Activated T-cell treated with anti-CD3 and anti-CD28 coated beads, Interleukin-2, amount 50 U/mL, for 1 hour (primary cell): ENCODE measurements at regions not wholly inside any gene's neighbourhood (a gene's known extent, or its start where the extent isn't known, plus 50 kb on each side); places are given as distances from the start of the nearest gene placed in this dataset.

Experiments
- DNase-seq: peaks from one replicate; pipeline ENCODE4 v3.0.0-alpha.2; 2020

DNA sequence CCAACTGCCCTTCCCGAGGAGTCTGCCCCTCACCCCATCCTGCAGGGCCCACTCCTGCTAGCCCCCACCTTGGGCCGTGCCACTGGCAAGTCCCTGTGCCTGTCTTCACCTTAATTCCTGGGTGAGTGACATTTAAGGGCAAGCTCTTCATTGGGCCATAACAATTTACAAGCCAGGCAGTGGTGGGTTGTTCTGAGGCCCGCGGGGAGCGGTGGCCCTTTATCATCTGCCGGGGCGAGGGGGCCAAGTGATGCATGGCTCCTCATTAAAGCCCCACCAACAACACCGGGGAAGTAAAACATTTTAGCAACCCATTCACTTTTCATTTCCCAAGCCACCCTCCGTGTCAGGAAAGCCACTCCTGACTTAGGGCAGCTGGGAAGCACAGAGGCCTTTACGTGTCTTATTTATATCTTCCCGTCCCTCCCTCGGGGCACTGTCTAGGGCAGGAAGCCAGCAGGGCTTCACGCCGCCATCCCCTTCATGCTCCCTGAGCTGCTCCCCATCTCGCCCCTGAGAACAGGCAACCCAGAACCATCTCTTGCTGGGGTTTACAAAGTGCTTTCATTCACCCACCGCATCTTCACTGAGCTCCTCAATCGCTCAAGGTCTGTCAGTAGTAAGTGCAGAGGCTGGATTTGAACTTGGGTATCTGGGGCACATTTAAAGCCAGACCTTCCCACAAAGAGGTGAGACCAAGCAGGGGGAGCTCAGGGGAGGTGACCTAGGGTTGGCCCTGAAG, 55.5 kb upstream of the CCDC167 start:
- DNase-seq = no peak

- no peak for DNase-seq
These were observed 54.8 kb upstream of the CCDC167 start for GRCh38 chr6:37554480-37554819.

DNA sequence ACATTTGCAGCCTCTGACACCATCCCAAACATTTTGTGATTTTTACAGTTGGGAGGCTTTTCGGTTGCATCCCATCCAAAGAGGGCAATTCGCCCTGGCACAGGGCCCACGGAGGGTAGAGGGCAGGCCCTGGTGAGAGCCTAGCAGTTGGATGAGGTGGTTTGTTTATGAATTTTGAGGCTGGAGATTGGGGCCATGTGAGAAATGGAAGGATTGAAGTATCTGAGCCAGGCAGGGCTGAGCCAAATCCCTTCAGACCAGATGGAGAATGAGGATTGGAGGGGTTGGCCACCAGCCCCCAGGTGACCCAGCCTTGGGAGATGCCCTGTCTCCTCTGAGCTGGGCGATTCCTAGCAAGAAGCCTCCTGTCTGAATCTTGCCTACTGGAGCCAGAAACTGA, 52.6 kb upstream of the CCDC167 start:
- DNase-seq = no peak

DNA sequence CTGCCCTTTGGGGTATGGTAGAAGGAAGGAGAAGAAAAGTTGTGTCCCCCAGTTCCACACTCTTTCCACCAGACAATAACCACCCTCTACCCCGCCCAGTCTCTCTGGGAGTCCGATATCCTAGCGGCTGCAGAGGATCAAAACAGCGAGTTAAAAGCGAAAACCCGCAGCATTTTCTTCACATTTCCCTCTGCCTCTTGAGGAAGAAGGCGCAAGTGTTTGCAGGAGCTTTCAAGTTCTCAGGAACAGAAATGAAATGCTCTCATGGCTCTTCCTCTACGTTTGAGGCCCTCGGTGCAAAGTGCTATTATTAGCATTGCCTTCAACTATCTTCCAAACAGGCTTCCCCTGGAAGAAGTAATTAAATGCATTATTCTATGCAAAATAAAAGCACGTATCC, 52.2 kb upstream of the CCDC167 start:
- no peak for DNase-seq

- DNase-seq = no peak
These were observed 51.8 kb upstream of the CCDC167 start for GRCh38 chr6:37551446-37551845.

- no peak for DNase-seq
These were observed 51.3 kb upstream of the CCDC167 start for GRCh38 chr6:37551002-37551401.

GRCh38 chr6:37550191-37550831, 50.6 kb upstream of the CCDC167 start:
- DNase-seq = no peak

DNA sequence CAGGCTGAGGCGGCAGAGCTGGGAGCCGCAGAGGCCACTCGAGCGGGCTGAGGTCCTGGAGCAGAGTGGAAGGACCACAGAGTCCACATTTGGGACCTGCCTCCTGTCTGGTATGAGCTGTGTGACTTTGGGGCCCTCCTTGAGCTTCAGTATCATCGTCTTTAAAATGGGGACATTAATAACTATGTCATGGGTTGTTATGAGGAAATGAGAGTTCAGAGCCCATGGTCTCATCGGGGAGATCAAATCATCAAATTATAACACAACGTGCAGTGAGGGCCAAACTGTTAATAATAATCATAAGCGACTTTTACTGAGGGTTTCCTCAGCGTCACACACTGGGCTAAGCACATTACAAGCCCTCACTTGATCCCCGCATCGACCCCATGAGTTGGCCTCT, 49.9 kb upstream of the CCDC167 start:
- DNase-seq = no peak
